DND-41 (cell line): ENCODE measurements at regions not wholly inside any gene's neighbourhood (a gene's known extent, or its start where the extent isn't known, plus 50 kb on each side); places are given as distances from the start of the nearest gene placed in this dataset.

Source experiments
- EZH2 ChIP-seq: IDR thresholded peaks from 3 replicates; pipeline ENCODE4 v1.6.1; 2012; ENCODE audit warnings: borderline replicate concordance, low read depth, mild to moderate bottlenecking, moderate library complexity, low read length, inconsistent platforms; ENCODE audit not compliant: severe bottlenecking
- TF ChIP-seq, protein P1 (sequence below): IDR thresholded peaks from 2 replicates; pipeline ENCODE4 v1.5.1; 2012; ENCODE audit warnings: borderline replicate concordance, low read length, moderate library complexity, mild to moderate bottlenecking; ENCODE audit not compliant: poor library complexity, severe bottlenecking; ENCODE audit errors: extremely low read depth

DNA sequence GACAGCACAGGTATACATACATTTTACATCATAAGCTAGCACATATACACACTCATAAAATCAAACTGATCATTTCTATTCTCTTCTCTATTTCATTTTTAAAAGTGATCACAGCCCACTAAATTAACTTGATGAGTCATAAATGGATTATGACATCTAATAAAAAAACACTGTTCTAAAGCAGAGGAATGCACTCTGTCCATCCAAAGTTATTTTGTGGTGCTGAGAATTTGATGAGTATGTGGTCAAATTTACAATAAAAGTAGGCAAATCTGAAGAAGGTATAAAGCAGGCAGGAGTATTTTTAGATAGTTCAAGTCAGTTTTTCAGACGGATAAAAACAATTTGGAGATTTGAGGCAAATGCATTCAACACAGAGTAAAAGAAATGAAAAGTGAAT lies 104.4 kb downstream of the NOL4 start:
- TF ChIP-seq, protein P1, sequence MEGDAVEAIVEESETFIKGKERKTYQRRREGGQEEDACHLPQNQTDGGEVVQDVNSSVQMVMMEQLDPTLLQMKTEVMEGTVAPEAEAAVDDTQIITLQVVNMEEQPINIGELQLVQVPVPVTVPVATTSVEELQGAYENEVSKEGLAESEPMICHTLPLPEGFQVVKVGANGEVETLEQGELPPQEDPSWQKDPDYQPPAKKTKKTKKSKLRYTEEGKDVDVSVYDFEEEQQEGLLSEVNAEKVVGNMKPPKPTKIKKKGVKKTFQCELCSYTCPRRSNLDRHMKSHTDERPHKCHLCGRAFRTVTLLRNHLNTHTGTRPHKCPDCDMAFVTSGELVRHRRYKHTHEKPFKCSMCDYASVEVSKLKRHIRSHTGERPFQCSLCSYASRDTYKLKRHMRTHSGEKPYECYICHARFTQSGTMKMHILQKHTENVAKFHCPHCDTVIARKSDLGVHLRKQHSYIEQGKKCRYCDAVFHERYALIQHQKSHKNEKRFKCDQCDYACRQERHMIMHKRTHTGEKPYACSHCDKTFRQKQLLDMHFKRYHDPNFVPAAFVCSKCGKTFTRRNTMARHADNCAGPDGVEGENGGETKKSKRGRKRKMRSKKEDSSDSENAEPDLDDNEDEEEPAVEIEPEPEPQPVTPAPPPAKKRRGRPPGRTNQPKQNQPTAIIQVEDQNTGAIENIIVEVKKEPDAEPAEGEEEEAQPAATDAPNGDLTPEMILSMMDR = no peak
- no peak for TF ChIP-seq EZH2
